Pancreas (tissue), 10 donors: ENCODE measurements at regions not wholly inside any gene's neighbourhood (a gene's known extent, or its start where the extent isn't known, plus 50 kb on each side); places are given as distances from the start of the nearest gene placed in this dataset.

ENCODE experiments used
- ATAC-seq, 4 donors: fragments of 200-7000 bp; cut with Tn5 transposase; one replicate each; pipeline versions ENCODE4 v1.8.0 to v1.9.1; 2020; ENCODE audit warnings: mild to moderate bottlenecking in 4 of 4, moderate library complexity in 4 of 4
- DNase-seq, 6 donors: peaks; one replicate each; pipeline ENCODE4 v3.0.0-alpha.2; 2020
- FAIRE-seq: peaks from 2 replicates; lab custom pipeline; 2012; peaks lifted over from hg19 to GRCh38; lab: Jason Lieb, UNC
- H3K27ac ChIP-seq, 4 donors: fragments of 200-600 bp; sonication (generic); 1 replicate in 3 of 4; 2 replicates in 1 of 4; pipeline versions ENCODE4 v1.5.0 to v1.8.0; 2020
- H3K27me3 ChIP-seq, 4 donors: fragments of 200-600 bp; one replicate each; pipeline ENCODE4 v1.8.0; 2021
- H3K36me3 ChIP-seq, 3 donors: fragments of 200-600 bp; sonication (generic) in 1 of 3; one replicate each; pipeline versions ENCODE4 v1.5.0 to v1.8.0; 2020 to 2021
- H3K4me1 ChIP-seq, 3 donors: fragments of 200-600 bp; one replicate each; pipeline ENCODE4 v1.8.0; 2021
- H3K4me3 ChIP-seq, 4 donors: fragments of 200-600 bp; sonication (generic) in 2 of 4; one replicate each; pipeline versions ENCODE4 v1.5.0 to v1.8.0; 2020 to 2021
- H3K9me3 ChIP-seq, 4 donors: fragments of 200-600 bp; one replicate each; pipeline ENCODE4 v1.8.0; 2021
- WGBS, 2 donors: extraction: QIAGEN DNeasy Blood & Tissue Kit; methylation state at CpG; one replicate each; pipeline ENCODE4 v1.1.7; 2013; 5-methylcytosine and 5-hydroxymethylcytosine counted together
- intact Hi-C, 3 donors: fragments of 100-400 bp; cut with DNase I; formaldehyde crosslinking; loops; one replicate each; pipeline versions ENCODE4 v1.11.1 to v1.14.2; 2022
- TF ChIP-seq, protein P1 (sequence below), 4 donors: fragments of 200-600 bp; sonication (generic) in 3 of 4; IDR thresholded peaks; one replicate each; pipeline versions ENCODE4 v1.5.0 to v1.8.0; 2021; ENCODE audit warnings: antibody characterized with exemption in 4 of 4
- donor health status: healthy with polysubstance abuse.
- donor health status: DM: no; HTN: no; CAD: no; lungs with moderate emphysema.
- donor health status: DM: no; HTN: no; CAD: no.
- donor health status: control.
- donor health status: control.
- donor health status: Bipolar disorder and iron deficiency.
- donor health status: DM: yes; HTN: yes; CAD: no.
- donor health status: DM: no; HTN: no; CAD: no.
- donor health status: DM: no; HTN: no; CAD: no.
- donor health status: DM: yes; HTN: yes; CAD: no.

GRCh38 chr3:81326245-81326644, 435.2 kb downstream of the GBE1 start:
- TF ChIP-seq, protein P1, sequence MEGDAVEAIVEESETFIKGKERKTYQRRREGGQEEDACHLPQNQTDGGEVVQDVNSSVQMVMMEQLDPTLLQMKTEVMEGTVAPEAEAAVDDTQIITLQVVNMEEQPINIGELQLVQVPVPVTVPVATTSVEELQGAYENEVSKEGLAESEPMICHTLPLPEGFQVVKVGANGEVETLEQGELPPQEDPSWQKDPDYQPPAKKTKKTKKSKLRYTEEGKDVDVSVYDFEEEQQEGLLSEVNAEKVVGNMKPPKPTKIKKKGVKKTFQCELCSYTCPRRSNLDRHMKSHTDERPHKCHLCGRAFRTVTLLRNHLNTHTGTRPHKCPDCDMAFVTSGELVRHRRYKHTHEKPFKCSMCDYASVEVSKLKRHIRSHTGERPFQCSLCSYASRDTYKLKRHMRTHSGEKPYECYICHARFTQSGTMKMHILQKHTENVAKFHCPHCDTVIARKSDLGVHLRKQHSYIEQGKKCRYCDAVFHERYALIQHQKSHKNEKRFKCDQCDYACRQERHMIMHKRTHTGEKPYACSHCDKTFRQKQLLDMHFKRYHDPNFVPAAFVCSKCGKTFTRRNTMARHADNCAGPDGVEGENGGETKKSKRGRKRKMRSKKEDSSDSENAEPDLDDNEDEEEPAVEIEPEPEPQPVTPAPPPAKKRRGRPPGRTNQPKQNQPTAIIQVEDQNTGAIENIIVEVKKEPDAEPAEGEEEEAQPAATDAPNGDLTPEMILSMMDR (IDR thresholded peaks at IDR 0.05): no peak
- no peaks in the 10 kb centered on the region for H3K9me3 ChIP-seq
- ATAC-seq (no peak), FAIRE-seq (no peak), DNase-seq (no peak)
- H3K27me3 ChIP-seq: no peaks in the 10 kb centered on the region
- H3K4me3 ChIP-seq: no peak overlapping the region
- WGBS, 2 donors: 80 to 89% methylated on average over 8 of the region's 8 CpGs
- H3K27ac ChIP-seq: no peak overlapping the region
- no peaks in the 10 kb centered on the region for H3K4me1 ChIP-seq
- no peaks in the 10 kb centered on the region for H3K36me3 ChIP-seq
- intact Hi-C loops: no loop called here

- intact Hi-C loops: no loop called here
Measured at GRCh38 chr3:81320862-81321261, 440.6 kb downstream of the GBE1 start.

GRCh38 chr3:81315030-81315429, 446.4 kb downstream of the GBE1 start:
- no peak for FAIRE-seq
- no peaks in the 10 kb centered on the region for H3K27me3 ChIP-seq
- no peaks in the 10 kb centered on the region for H3K36me3 ChIP-seq
- H3K27ac ChIP-seq: no peak overlapping the region
- H3K4me3 ChIP-seq: no peak overlapping the region
- intact Hi-C loops: no loop called here
- no peaks in the 10 kb centered on the region for H3K9me3 ChIP-seq
- H3K4me1 ChIP-seq: no peaks in the 10 kb centered on the region
- TF ChIP-seq, protein P1 (IDR thresholded peaks at IDR 0.05): no peak
- ATAC-seq: no peak
- DNase-seq: no peak

More at GRCh38 chr3:81320862-81321261, 440.6 kb downstream of the GBE1 start:
- Histone ChIP-seq H3K36me3 (no peaks in the 10 kb centered on the region), H3K27me3 (no peaks in the 10 kb centered on the region), H3K4me3 (no peak overlapping the region), H3K9me3 (no peaks in the 10 kb centered on the region), H3K27ac (no peak overlapping the region), H3K4me1 (no peaks in the 10 kb centered on the region)
- TF ChIP-seq, protein P1 (IDR thresholded peaks at IDR 0.05): no peak
- no peak for ATAC-seq
- DNase-seq: no peak
- FAIRE-seq: no peak

DNA sequence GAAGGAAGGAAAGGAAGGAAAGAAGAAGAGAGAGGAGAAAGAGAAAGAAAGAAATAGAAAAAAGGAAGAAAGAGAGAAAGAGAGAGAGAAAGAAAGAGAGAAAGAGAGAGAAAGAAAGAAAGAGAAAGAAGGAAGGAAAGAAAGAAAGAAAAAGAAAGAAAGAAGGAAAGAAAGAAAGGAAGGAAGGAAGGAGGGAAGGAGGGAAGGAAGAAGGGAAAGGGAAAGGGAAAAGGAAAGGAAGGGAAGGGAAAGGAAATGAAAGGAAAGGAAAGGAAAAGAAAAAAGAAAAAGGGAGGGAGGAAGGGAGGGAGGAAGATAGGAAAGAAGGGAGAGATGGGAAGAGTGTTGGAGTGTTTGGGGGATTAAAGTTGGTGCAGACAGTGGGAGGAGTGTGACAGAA, 450.1 kb downstream of the GBE1 start:
- TF ChIP-seq, protein P1 (IDR thresholded peaks at IDR 0.05): no peak
- FAIRE-seq (no peak), DNase-seq (no peak), ATAC-seq (no peak)
- Histone ChIP-seq H3K27me3 (no peaks in the 10 kb centered on the region), H3K4me3 (no peak overlapping the region), H3K4me1 (no peaks in the 10 kb centered on the region), H3K9me3 (no peaks in the 10 kb centered on the region), H3K36me3 (no peaks in the 10 kb centered on the region), H3K27ac (no peak overlapping the region)
- intact Hi-C loops: no loop called here

GRCh38 chr3:81308306-81308705, 453.1 kb downstream of the GBE1 start:
- WGBS, 2 donors: 72 to 94% methylated on average over 1 of the region's 1 CpG
- Histone ChIP-seq H3K4me1 (no peaks in the 10 kb centered on the region), H3K27me3 (no peaks in the 10 kb centered on the region), H3K36me3 (no peaks in the 10 kb centered on the region), H3K27ac (no peak overlapping the region), H3K9me3 (no peaks in the 10 kb centered on the region), H3K4me3 (no peak overlapping the region)
- FAIRE-seq: no peak
- intact Hi-C loops: no loop called here
- TF ChIP-seq, protein P1 (IDR thresholded peaks at IDR 0.05): no peak
- DNase-seq: no peak
- ATAC-seq: no peak
